Esophagus squamous epithelium (tissue), 5 donors: ENCODE measurements at regions not wholly inside any gene's neighbourhood (a gene's known extent, or its start where the extent isn't known, plus 50 kb on each side); places are given as distances from the start of the nearest gene placed in this dataset.

Experiments used
- DNase-seq: peaks from one replicate; lab custom pipeline; 2025; lab: John Stamatoyannopoulos, UW
- H3K27ac ChIP-seq, 4 donors: fragments of 200-600 bp; sonication (generic); one replicate each; pipeline ENCODE4 v1.5.1; 2016 to 2019; ENCODE audit warnings: mild to moderate bottlenecking in 1 of 4
- H3K27me3 ChIP-seq, 4 donors: fragments of 200-600 bp; sonication (generic); 1 replicate in 3 of 4; 2 replicates in 1 of 4; pipeline versions ENCODE4 v1.5.1 to v1.6.0; 2017 to 2021; ENCODE audit warnings: antibody characterized with exemption in 1 of 4
- H3K36me3 ChIP-seq, 3 donors: fragments of 200-600 bp; sonication (generic); one replicate each; pipeline ENCODE4 v1.5.1; 2016 to 2019
- H3K4me1 ChIP-seq, 3 donors: fragments of 200-600 bp; sonication (generic); one replicate each; pipeline ENCODE4 v1.5.1; 2017 to 2019
- H3K4me3 ChIP-seq, 4 donors: fragments of 200-600 bp; sonication (generic); 1 replicate in 3 of 4; 2 replicates in 1 of 4; pipeline ENCODE4 v1.5.1; 2016 to 2019; ENCODE audit warnings: mild to moderate bottlenecking in 2 of 4, moderate library complexity in 1 of 4
- H3K9me3 ChIP-seq, 3 donors: fragments of 200-600 bp; sonication (generic); one replicate each; pipeline ENCODE4 v1.5.1; 2016 to 2019
- POLR2A ChIP-seq, 4 donors: fragments of 450-650 bp; IDR thresholded peaks; one replicate each; pipeline ENCODE4 v1.6.1; 2017; ENCODE audit warnings: antibody characterized with exemption in 4 of 4, mild to moderate bottlenecking in 4 of 4, moderate library complexity in 3 of 4
- WGBS, 2 donors: methylation state at CpG; one replicate each; pipeline ENCODE4 v1.1.5; 2018; 5-methylcytosine and 5-hydroxymethylcytosine counted together
- intact Hi-C: fragments of 100-400 bp; cut with DNase I; formaldehyde crosslinking; loops from one replicate; pipeline ENCODE4 v1.15.0; 2022
- TF ChIP-seq, protein P1 (sequence below), 6 experiments: fragments of 450-650 bp in 4 of 6; fragments of 200-600 bp in 2 of 6; sonication (generic) in 2 of 6; IDR thresholded peaks; one replicate each; pipeline ENCODE4 v1.5.1; 2016 to 2019; ENCODE audit warnings: antibody characterized with exemption in 6 of 6, mild to moderate bottlenecking in 4 of 6, moderate library complexity in 4 of 6
- donor health status: DM: yes; HTN: yes; CAD: no.

DNA sequence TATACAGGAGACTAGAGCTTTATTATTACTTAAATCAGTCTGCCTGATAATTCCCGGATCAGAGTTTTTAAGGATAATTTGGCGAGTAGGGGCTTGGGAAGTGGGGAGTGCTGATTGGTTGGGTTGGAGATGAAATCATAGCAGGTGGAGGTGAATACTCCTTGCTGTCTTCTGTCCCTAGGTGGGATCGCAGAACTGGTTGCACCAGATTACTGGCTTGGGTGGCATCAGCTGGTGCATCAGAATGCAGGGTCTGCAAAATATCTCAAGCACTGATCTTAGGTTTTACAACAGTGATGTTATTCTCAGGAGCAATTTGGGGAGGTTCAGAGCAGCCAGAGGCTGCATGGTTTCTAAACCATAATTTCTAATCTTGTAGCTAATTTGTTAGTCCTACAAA, 68.1 kb downstream of the KIF4B start:
- H3K4me3 ChIP-seq = no peak overlapping the region
- H3K27me3 ChIP-seq = peaks cover 0 to 15% (median 0%) of the 10 kb centered on the region in 4 donors
- H3K9me3 ChIP-seq = no peaks in the 10 kb centered on the region
- TF ChIP-seq, protein P1, sequence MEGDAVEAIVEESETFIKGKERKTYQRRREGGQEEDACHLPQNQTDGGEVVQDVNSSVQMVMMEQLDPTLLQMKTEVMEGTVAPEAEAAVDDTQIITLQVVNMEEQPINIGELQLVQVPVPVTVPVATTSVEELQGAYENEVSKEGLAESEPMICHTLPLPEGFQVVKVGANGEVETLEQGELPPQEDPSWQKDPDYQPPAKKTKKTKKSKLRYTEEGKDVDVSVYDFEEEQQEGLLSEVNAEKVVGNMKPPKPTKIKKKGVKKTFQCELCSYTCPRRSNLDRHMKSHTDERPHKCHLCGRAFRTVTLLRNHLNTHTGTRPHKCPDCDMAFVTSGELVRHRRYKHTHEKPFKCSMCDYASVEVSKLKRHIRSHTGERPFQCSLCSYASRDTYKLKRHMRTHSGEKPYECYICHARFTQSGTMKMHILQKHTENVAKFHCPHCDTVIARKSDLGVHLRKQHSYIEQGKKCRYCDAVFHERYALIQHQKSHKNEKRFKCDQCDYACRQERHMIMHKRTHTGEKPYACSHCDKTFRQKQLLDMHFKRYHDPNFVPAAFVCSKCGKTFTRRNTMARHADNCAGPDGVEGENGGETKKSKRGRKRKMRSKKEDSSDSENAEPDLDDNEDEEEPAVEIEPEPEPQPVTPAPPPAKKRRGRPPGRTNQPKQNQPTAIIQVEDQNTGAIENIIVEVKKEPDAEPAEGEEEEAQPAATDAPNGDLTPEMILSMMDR (IDR thresholded peaks at IDR 0.05) = no peak
- TF ChIP-seq POLR2A (IDR thresholded peaks at IDR 0.05) = no peak
- WGBS, 2 donors = 84% methylated on average over 3 of the region's 3 CpGs
- H3K4me1 ChIP-seq = peaks cover 0 to 13% (median 0%) of the 10 kb centered on the region in 3 donors
- DNase-seq = no peak
- H3K36me3 ChIP-seq = no peaks in the 10 kb centered on the region
- no peak overlapping the region for H3K27ac ChIP-seq
- intact Hi-C loops = no loop called here

DNA sequence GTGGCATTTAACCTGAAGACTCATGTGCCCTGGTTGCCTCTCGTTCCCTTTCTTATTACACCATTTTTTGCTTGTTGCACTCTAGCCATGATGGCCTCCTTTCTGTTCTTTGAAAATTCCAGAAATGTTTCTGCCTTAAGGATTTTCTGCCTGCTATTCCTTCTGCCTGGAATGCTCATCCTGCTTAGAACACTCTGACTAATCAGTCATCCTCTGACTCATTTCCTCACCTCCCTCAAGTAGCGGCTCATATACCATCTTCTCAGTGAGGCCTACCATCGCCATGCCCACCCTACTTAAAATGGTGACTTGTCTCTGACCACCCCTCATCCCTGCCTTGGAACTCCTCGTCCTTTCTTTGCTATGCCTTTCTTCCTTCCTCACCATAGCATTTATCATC, 68.8 kb downstream of the KIF4B start:
- DNase-seq = no peak
- TF ChIP-seq, protein P1 (IDR thresholded peaks at IDR 0.05) = no peak
- TF ChIP-seq POLR2A (IDR thresholded peaks at IDR 0.05) = no peak
- Histone ChIP-seq H3K4me3 (no peak overlapping the region), H3K27ac (no peak overlapping the region), H3K36me3 (no peaks in the 10 kb centered on the region), H3K4me1 (peaks cover 0 to 13% (median 0%) of the 10 kb centered on the region in 3 donors), H3K9me3 (no peaks in the 10 kb centered on the region), H3K27me3 (peaks cover 0 to 13% (median 0%) of the 10 kb centered on the region in 4 donors)
- intact Hi-C loops = no loop called here
- WGBS, 2 donors = 39 to 57% methylated on average over 4 of the region's 4 CpGs

DNA sequence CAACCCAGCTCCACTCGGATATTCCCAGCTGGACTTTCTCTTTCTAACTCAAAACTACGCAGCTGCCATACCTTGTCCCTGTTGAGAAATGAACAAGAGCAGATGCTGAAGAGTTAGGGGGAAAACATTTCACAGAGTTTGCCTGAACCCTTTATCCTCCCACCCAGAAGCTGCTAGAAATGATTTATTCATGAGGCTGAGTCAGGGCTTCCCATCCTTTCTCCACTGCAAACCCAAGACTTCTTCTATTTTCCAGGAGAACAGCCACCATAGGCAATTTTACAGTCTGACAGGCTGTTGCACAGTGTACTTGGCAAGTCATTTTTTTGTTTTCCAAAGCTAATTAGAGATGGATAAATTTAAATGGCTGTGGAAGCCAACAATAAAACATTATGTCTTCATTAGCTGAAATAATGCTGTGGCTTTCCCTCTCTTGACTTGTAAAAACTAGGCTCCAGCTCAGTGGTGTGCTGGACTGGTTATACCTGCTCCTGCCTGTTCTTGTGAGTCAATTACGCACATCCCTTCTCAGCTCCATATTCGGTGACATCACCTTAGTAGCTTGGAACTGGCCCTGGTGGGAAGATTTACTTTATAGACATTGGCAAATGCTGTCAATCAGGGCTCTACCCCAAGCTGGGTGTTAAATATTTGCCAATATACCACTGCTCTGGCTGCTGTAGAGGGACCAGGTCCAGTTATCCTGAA, 71.9 kb downstream of the KIF4B start:
- Histone ChIP-seq H3K27me3 (no peaks in the 10 kb centered on the region), H3K36me3 (no peaks in the 10 kb centered on the region), H3K4me1 (peaks cover 0 to 13% (median 0%) of the 10 kb centered on the region in 3 donors), H3K4me3 (no peak overlapping the region), H3K9me3 (no peaks in the 10 kb centered on the region), H3K27ac (no peak overlapping the region)
- 59 to 68% methylated on average over 4 of the region's 4 CpGs for WGBS, 2 donors
- no peak for DNase-seq
- intact Hi-C loops = no loop called here
- TF ChIP-seq POLR2A (IDR thresholded peaks at IDR 0.05) = no peak
- TF ChIP-seq, protein P1 (IDR thresholded peaks at IDR 0.05) = no peak

DNA sequence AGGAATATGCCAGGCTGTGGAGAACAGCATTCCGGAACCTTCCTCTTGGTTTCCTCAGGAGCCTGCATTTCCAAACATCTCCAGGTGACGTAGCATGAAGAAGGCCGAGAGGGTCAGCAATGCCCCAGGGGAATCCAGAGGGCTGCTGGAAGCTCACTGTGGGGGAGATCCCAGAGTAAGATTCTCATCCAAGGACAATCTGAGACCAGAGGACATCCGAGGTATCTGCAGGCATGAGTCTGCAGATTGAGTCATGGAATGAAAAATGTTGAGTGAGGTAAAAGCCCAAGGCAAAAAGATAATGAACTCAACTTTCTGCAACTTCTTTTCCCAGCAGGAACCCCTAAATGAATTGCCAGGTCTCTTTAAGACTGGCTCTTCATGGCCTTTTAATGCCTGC, 73.5 kb downstream of the KIF4B start:
- no peaks in the 10 kb centered on the region for H3K36me3 ChIP-seq

DNA sequence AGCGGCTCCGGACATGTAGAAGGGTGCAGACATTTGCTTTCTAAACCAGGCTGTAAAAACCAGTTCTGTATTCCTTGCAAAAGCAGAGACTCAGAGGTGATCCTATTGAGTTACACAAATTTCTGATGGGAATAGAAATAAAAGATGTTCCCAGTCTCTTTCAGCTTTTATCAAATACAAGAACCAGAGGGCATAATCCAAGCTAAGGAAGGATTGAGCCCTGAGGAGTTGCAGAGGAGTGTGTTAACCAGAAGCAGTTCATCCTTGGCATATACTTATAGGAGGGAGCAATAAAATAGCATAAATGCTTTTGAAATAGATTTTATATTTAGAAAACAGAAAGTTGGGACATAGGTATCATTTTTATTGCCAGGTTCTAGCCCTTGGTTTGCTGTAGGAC, 75.3 kb downstream of the KIF4B start:
- no peaks in the 10 kb centered on the region for H3K36me3 ChIP-seq
- no peaks in the 10 kb centered on the region for H3K9me3 ChIP-seq
- H3K4me3 ChIP-seq = no peak overlapping the region
- DNase-seq = no peak
- peaks cover 0 to 31% (median 3%) of the 10 kb centered on the region in 3 donors for H3K4me1 ChIP-seq
- H3K27ac ChIP-seq = no peak overlapping the region
- 84 to 93% methylated on average over 2 of the region's 2 CpGs for WGBS, 2 donors
- intact Hi-C loops = no loop called here
- TF ChIP-seq, protein P1 (IDR thresholded peaks at IDR 0.05) = no peak
- TF ChIP-seq POLR2A (IDR thresholded peaks at IDR 0.05) = no peak
- H3K27me3 ChIP-seq = no peaks in the 10 kb centered on the region

More for the DNA sequence above, 73.5 kb downstream of the KIF4B start:
- Histone ChIP-seq H3K4me1 (peaks cover 0 to 24% (median 2%) of the 10 kb centered on the region in 3 donors), H3K4me3 (no peak overlapping the region), H3K27ac (no peak overlapping the region), H3K9me3 (no peaks in the 10 kb centered on the region), H3K27me3 (no peaks in the 10 kb centered on the region)
- 84 to 89% methylated on average over 3 to 4 of the region's 4 CpGs for WGBS, 2 donors
- intact Hi-C loops = no loop called here
- no peak for TF ChIP-seq POLR2A (IDR thresholded peaks at IDR 0.05)
- TF ChIP-seq, protein P1 (IDR thresholded peaks at IDR 0.05) = no peak
- DNase-seq = no peak
